ENCODE measurements at regions not wholly inside any gene's neighbourhood (a gene's known extent, or its start where the extent isn't known, plus 50 kb on each side); places are given as distances from the start of the nearest gene placed in this dataset.

GRCh38 chr2:205889114-205889513 lies 196.9 kb downstream of the INO80D start:
- intact Hi-C loops (cut with DNase I) = loop anchor here (10.0 kb wide), 1 partner anchor 114 kb away; no protein-coding TSS in a partner anchor
- no peak overlapping the region for H3K4me3 ChIP-seq
- no peak overlapping the region for H3K27ac ChIP-seq
- peaks cover 3% of the 10 kb centered on the region for H3K27me3 ChIP-seq (ENCODE audit: low read depth)
- ATAC-seq (no peak), DNase-seq (no peak)
- no peaks in the 10 kb centered on the region for H3K9me3 ChIP-seq
- no peaks in the 10 kb centered on the region for H3K36me3 ChIP-seq
- H3K4me1 ChIP-seq = no peaks in the 10 kb centered on the region
- TF ChIP-seq CTCF (IDR thresholded peaks at IDR 0.05) = no peak

DNA sequence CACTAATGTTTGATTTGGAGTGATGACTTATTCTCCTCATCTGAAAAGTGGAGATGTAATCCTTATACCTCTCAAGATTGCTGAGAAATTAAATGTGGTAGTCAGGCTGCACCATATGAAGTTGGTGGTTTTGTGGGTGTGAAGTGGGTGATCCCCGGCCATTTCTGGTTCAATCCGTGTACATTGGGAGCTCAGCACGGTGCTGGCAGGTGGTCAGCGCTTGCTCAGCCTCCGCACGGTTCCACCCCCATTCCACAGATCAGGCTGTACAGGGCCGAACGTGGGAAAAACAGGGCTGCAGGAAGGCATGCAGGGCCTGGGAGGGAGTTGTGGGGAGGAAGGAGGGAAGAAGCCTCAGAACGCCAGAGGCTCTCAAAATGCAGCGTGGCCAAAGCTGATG lies 198.3 kb downstream of the INO80D start:
- DNase-seq (no peak), ATAC-seq (no peak)
- TF ChIP-seq CTCF (IDR thresholded peaks at IDR 0.05) = no peak
- no peaks in the 10 kb centered on the region for H3K36me3 ChIP-seq
- no peaks in the 10 kb centered on the region for H3K4me1 ChIP-seq
- H3K27me3 ChIP-seq (ENCODE audit: low read depth) = no peaks in the 10 kb centered on the region
- H3K4me3 ChIP-seq = no peak overlapping the region
- intact Hi-C loops (cut with DNase I) = loop anchor here (10.0 kb wide), 1 partner anchor 113 kb away; no protein-coding TSS in a partner anchor
- H3K9me3 ChIP-seq = no peaks in the 10 kb centered on the region
- H3K27ac ChIP-seq = no peak overlapping the region

GRCh38 chr2:205885492-205886099 lies 200.4 kb downstream of the INO80D start:
- Histone ChIP-seq H3K27me3 (ENCODE audit: low read depth) (no peaks in the 10 kb centered on the region), H3K4me1 (no peaks in the 10 kb centered on the region), H3K27ac (no peak overlapping the region), H3K36me3 (no peaks in the 10 kb centered on the region), H3K4me3 (no peak overlapping the region), H3K9me3 (no peaks in the 10 kb centered on the region)
- peak; percentile 88 for TF ChIP-seq CTCF (IDR thresholded peaks at IDR 0.05)
- DNase-seq (peak; percentile 91), ATAC-seq (peak; percentile 92 to 94)
- intact Hi-C loops (cut with DNase I) = loop anchor here (10.0 kb wide), 1 partner anchor 111 kb away; no protein-coding TSS in a partner anchor

GRCh38 chr2:205883965-205884364 lies 201.7 kb downstream of the NRP2 start:
- Histone ChIP-seq H3K27ac (no peak overlapping the region), H3K36me3 (no peaks in the 10 kb centered on the region), H3K9me3 (no peaks in the 10 kb centered on the region), H3K4me3 (no peak overlapping the region), H3K27me3 (ENCODE audit: low read depth) (no peaks in the 10 kb centered on the region), H3K4me1 (no peaks in the 10 kb centered on the region)
- DNase-seq (no peak), ATAC-seq (no peak)
- no peak for TF ChIP-seq CTCF (IDR thresholded peaks at IDR 0.05)
- intact Hi-C loops (cut with DNase I) = loop anchor here (10.0 kb wide), 1 partner anchor 109 kb away; no protein-coding TSS in a partner anchor

DNA sequence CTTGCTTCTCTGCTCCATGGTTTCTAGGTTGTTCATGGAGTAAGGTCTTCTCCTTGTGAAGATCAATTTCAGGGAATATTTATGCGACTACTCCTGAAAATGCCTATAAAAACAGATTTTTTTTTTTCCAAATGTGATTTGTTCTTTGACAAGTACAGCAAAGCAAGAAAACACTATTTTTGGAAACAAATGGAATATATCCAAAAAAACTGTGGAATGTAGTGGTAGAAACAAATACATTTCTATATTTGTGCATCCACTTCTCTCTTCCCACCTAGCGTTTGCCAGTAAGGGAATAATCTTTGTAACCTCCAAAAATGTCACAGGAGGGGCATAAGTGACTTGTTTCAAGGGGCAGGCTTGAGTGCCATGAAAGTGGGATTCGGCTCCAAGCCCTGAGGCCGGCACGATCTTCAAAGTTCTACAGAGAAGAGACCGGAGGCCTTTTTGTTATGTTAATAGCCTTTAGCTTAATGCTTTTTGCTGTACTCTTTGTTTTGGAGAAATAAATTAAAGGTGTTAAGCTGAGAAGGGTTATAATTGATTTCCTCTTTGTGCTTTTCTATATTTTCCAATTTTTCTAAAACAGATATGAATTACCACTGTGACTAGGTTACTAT lies 200.6 kb downstream of the NRP2 start:
- no peak for DNase-seq
- intact Hi-C loops (cut with DNase I) = loop anchor here (10.0 kb wide), 1 partner anchor 108 kb away; no protein-coding TSS in a partner anchor
- no peak for ATAC-seq

More for the DNA sequence above, 200.6 kb downstream of the NRP2 start:
- H3K4me1 ChIP-seq = no peaks in the 10 kb centered on the region
- TF ChIP-seq CTCF (IDR thresholded peaks at IDR 0.05) = no peak
- H3K4me3 ChIP-seq = no peak overlapping the region
- H3K27ac ChIP-seq = no peak overlapping the region
- H3K9me3 ChIP-seq = no peaks in the 10 kb centered on the region
- H3K36me3 ChIP-seq = no peaks in the 10 kb centered on the region
- H3K27me3 ChIP-seq (ENCODE audit: low read depth) = no peaks in the 10 kb centered on the region

All from lower lobe of right lung (tissue), 2 donors.